ENCODE measurements at regions not wholly inside any gene's neighbourhood (a gene's known extent, or its start where the extent isn't known, plus 50 kb on each side); places are given as distances from the start of the nearest gene placed in this dataset.

DNA sequence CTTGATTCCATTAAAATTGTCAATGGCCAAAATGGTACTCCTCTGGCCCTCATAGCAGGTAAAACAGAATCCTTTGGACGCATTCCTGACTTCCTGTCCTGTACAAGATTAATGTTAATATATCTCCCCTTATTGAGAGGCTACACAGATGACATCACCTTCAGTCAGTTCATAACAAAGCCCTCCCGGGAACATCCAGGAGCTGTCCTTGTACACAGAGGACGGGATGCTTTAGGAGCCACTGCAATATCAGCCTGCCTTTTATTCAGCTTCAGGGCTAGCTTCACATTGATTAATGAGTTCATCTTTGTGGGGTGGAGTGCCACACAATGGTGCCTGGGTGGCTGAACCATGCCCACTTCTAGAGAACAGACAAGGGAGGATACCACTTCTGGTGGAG, 235.1 kb downstream of the NRIP1 start:
- H3K4me1 ChIP-seq (ENCODE audit: control insufficient read depth, insufficient read depth, low read length): no peaks in the 10 kb centered on the region
- Mint-ChIP-seq H3K36me3 (no peaks in the 10 kb centered on the region), H3K4me1 (no peaks in the 10 kb centered on the region), H3K27me3 (ENCODE audit: low read depth in 2 of 2) (no peaks in the 10 kb centered on the region), H3K27ac (no peak overlapping the region), H3K9me3 (no peaks in the 10 kb centered on the region), H3K4me3 (no peak overlapping the region)
- H3K27ac ChIP-seq (ENCODE audit: low read length): no peak overlapping the region
- 92% methylated on average over 3 of the region's 3 CpGs for WGBS (ENCODE audit: insufficient coverage)
- intact Hi-C loops (cut with micrococcal nuclease): no loop called here
- TF ChIP-seq, protein P1, sequence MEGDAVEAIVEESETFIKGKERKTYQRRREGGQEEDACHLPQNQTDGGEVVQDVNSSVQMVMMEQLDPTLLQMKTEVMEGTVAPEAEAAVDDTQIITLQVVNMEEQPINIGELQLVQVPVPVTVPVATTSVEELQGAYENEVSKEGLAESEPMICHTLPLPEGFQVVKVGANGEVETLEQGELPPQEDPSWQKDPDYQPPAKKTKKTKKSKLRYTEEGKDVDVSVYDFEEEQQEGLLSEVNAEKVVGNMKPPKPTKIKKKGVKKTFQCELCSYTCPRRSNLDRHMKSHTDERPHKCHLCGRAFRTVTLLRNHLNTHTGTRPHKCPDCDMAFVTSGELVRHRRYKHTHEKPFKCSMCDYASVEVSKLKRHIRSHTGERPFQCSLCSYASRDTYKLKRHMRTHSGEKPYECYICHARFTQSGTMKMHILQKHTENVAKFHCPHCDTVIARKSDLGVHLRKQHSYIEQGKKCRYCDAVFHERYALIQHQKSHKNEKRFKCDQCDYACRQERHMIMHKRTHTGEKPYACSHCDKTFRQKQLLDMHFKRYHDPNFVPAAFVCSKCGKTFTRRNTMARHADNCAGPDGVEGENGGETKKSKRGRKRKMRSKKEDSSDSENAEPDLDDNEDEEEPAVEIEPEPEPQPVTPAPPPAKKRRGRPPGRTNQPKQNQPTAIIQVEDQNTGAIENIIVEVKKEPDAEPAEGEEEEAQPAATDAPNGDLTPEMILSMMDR (IDR thresholded peaks at IDR 0.05): no peak
- H3K36me3 ChIP-seq (ENCODE audit: control insufficient read depth, insufficient read depth, low read length): no peaks in the 10 kb centered on the region
- DNase-seq (no peak), ATAC-seq (no peak)
- no peaks in the 10 kb centered on the region for H3K27me3 ChIP-seq (ENCODE audit: control insufficient read depth, insufficient read depth, low read length)
- no peaks in the 10 kb centered on the region for H3K9me3 ChIP-seq (ENCODE audit: control insufficient read depth, insufficient read depth, low read length)
- H3K4me3 ChIP-seq (ENCODE audit: low read length): no peak overlapping the region

DNA sequence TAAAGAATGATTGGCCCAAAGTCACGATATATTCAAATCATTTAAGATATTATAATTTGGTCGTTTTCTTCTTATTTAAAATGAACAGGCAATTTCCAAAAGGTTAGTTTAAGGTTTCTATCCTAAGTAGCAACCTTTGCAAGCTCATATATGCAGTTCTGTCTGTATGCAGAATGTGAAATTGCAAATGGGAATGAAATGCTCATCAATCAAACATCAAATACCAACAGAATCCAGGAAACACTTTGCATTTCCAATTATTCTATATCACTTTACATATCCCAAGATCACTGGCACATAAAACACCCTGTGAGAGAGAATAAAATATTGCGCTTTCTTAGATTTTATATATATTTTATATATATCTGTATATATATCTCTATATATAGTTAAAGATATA, 237.3 kb downstream of the NRIP1 start:
- H3K4me3 ChIP-seq (ENCODE audit: low read length): no peak overlapping the region
- ATAC-seq (no peak), DNase-seq (no peak)
- no peaks in the 10 kb centered on the region for H3K36me3 ChIP-seq (ENCODE audit: control insufficient read depth, insufficient read depth, low read length)
- H3K4me1 ChIP-seq (ENCODE audit: control insufficient read depth, insufficient read depth, low read length): no peaks in the 10 kb centered on the region
- H3K4me1 Mint-ChIP-seq: no peaks in the 10 kb centered on the region
- no peaks in the 10 kb centered on the region for H3K27me3 ChIP-seq (ENCODE audit: control insufficient read depth, insufficient read depth, low read length)
- H3K4me3 Mint-ChIP-seq: no peak overlapping the region
- no CpG with 5 or more reads among the region's 3 CpGs for WGBS (ENCODE audit: insufficient coverage)
- no peaks in the 10 kb centered on the region for H3K9me3 ChIP-seq (ENCODE audit: control insufficient read depth, insufficient read depth, low read length)
- TF ChIP-seq, protein P1 (IDR thresholded peaks at IDR 0.05): no peak
- H3K27me3 Mint-ChIP-seq (ENCODE audit: low read depth in 2 of 2): no peaks in the 10 kb centered on the region
- H3K9me3 Mint-ChIP-seq: no peaks in the 10 kb centered on the region
- intact Hi-C loops (cut with micrococcal nuclease): no loop called here
- H3K27ac ChIP-seq (ENCODE audit: low read length): no peak overlapping the region
- H3K36me3 Mint-ChIP-seq: no peaks in the 10 kb centered on the region
- H3K27ac Mint-ChIP-seq: no peak overlapping the region

DNA sequence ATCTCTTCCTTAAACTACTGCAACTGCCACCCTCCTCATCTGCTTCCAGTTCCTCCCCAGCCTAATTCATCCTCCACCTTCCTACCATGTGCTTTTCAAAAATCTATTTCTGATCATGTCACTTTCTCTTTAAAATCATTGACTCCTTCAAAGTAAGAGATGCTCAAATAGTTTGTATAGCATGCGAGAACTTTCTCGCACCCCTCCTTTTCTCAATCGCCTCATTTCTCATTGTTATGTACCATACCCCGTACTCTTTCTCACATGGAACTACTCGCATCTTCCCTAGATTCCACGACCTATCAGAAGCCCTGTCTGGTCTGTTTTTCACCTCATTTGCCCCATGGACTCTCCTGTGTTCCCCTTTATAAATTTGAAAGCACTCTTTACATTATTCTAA, 238.2 kb downstream of the NRIP1 start:
- ATAC-seq: no peak
- H3K36me3 ChIP-seq (ENCODE audit: control insufficient read depth, insufficient read depth, low read length): no peaks in the 10 kb centered on the region
- Mint-ChIP-seq H3K36me3 (no peaks in the 10 kb centered on the region), H3K4me3 (no peak overlapping the region), H3K27ac (no peak overlapping the region), H3K27me3 (ENCODE audit: low read depth in 2 of 2) (no peaks in the 10 kb centered on the region), H3K9me3 (no peaks in the 10 kb centered on the region), H3K4me1 (no peaks in the 10 kb centered on the region)
- no peak overlapping the region for H3K4me3 ChIP-seq (ENCODE audit: low read length)
- no peak for DNase-seq
- TF ChIP-seq, protein P1 (IDR thresholded peaks at IDR 0.05): no peak
- H3K9me3 ChIP-seq (ENCODE audit: control insufficient read depth, insufficient read depth, low read length): no peaks in the 10 kb centered on the region
- H3K27me3 ChIP-seq (ENCODE audit: control insufficient read depth, insufficient read depth, low read length): no peaks in the 10 kb centered on the region
- H3K4me1 ChIP-seq (ENCODE audit: control insufficient read depth, insufficient read depth, low read length): no peaks in the 10 kb centered on the region
- intact Hi-C loops (cut with micrococcal nuclease): no loop called here
- H3K27ac ChIP-seq (ENCODE audit: low read length): no peak overlapping the region
- 96% methylated on average over 6 of the region's 6 CpGs for WGBS (ENCODE audit: insufficient coverage)

DNA sequence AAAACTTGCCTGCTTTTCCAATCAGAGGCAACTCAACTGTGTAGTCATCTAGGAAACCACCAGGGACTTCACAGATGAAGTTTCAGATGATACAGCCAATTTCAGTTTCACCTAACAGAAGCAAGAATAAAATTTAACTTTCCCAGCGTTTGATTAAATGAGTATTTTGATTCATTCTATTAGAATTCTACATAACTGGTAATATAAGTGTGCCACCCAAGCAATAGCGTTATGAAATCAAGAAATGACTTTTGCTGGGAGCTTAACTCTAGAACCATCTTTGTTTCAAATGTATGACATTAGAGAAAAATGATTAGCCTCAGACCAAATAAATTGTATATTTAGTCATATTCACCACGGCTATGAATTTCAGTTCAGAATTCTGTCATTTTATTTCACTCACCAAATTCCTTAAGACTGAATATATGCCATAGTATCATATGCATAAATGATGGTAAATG, 239.3 kb downstream of the NRIP1 start:
- no peak overlapping the region for H3K27ac ChIP-seq (ENCODE audit: low read length)
- no peaks in the 10 kb centered on the region for H3K27me3 ChIP-seq (ENCODE audit: control insufficient read depth, insufficient read depth, low read length)
- H3K4me1 Mint-ChIP-seq: no peaks in the 10 kb centered on the region
- H3K36me3 ChIP-seq (ENCODE audit: control insufficient read depth, insufficient read depth, low read length): no peaks in the 10 kb centered on the region
- TF ChIP-seq, protein P1 (IDR thresholded peaks at IDR 0.05): no peak
- ATAC-seq (no peak), DNase-seq (no peak)
- no peaks in the 10 kb centered on the region for H3K27me3 Mint-ChIP-seq (ENCODE audit: low read depth in 2 of 2)
- H3K4me3 Mint-ChIP-seq: no peak overlapping the region
- intact Hi-C loops (cut with micrococcal nuclease): no loop called here
- H3K27ac Mint-ChIP-seq: no peak overlapping the region
- H3K4me3 ChIP-seq (ENCODE audit: low read length): no peak overlapping the region
- H3K36me3 Mint-ChIP-seq: no peaks in the 10 kb centered on the region
- H3K9me3 ChIP-seq (ENCODE audit: control insufficient read depth, insufficient read depth, low read length): no peaks in the 10 kb centered on the region
- H3K4me1 ChIP-seq (ENCODE audit: control insufficient read depth, insufficient read depth, low read length): no peaks in the 10 kb centered on the region
- no peaks in the 10 kb centered on the region for H3K9me3 Mint-ChIP-seq
- WGBS (ENCODE audit: insufficient coverage): no CpG with 5 or more reads among the region's 3 CpGs
